PC-9 (cell line): ENCODE measurements at regions not wholly inside any gene's neighbourhood (a gene's known extent, or its start where the extent isn't known, plus 50 kb on each side); places are given as distances from the start of the nearest gene placed in this dataset.

Source experiments
- EZH2 ChIP-seq: fragments of 200-600 bp; sonication (generic); IDR thresholded peaks from 2 replicates; pipeline ENCODE4 v1.8.0; 2017; ENCODE audit warnings: antibody characterized with exemption, low read depth
- TF ChIP-seq, protein P1 (sequence below): fragments of 200-600 bp; sonication (generic); conservative IDR thresholded peaks from 2 replicates; pipeline ENCODE4 v1.6.1; 2017; ENCODE audit warnings: mixed run types, antibody characterized with exemption, mild to moderate bottlenecking, moderate library complexity

DNA sequence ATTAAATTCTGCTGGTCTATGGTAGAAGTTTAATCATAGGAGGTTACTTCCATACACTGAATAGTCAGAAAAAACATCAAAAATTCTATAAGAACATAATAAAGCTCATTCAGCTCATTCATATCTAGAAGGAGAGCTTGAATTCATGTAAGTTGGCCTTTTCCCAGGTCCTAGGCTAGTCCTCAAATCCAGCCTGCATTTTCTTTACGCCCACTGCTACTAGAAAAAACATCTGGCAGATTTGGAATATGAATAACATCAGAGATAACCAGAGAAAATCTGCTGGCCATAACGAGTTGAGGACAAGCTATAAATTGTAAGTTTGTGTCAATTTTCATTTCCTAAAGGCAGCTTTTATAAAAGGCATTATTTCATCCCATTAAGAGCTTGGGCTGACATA is 95.5 kb downstream of the MXRA5 start:
- TF ChIP-seq, protein P1, sequence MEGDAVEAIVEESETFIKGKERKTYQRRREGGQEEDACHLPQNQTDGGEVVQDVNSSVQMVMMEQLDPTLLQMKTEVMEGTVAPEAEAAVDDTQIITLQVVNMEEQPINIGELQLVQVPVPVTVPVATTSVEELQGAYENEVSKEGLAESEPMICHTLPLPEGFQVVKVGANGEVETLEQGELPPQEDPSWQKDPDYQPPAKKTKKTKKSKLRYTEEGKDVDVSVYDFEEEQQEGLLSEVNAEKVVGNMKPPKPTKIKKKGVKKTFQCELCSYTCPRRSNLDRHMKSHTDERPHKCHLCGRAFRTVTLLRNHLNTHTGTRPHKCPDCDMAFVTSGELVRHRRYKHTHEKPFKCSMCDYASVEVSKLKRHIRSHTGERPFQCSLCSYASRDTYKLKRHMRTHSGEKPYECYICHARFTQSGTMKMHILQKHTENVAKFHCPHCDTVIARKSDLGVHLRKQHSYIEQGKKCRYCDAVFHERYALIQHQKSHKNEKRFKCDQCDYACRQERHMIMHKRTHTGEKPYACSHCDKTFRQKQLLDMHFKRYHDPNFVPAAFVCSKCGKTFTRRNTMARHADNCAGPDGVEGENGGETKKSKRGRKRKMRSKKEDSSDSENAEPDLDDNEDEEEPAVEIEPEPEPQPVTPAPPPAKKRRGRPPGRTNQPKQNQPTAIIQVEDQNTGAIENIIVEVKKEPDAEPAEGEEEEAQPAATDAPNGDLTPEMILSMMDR: no peak
- TF ChIP-seq EZH2: no peak
